Eye (tissue), 1 donor: ENCODE measurements at regions not wholly inside any gene's neighbourhood (a gene's known extent, or its start where the extent isn't known, plus 50 kb on each side); places are given as distances from the start of the nearest gene placed in this dataset.
"Not testable (repeated sequence)": the region's sequence is repeated elsewhere in the genome, so short reads cannot be mapped to it uniquely, and the experiment has no call there.

ENCODE experiments used
- DNase-seq: peaks from one replicate; pipeline ENCODE4 v3.0.0-alpha.2; 2015

GRCh38 chr17:16842346-16842745, 129.6 kb downstream of the TNFRSF13B start:
- not testable (repeated sequence) for DNase-seq

- DNase-seq: not testable (repeated sequence)
Observed at GRCh38 chr17:16841896-16842295, 130.0 kb downstream of the TNFRSF13B start.

DNA sequence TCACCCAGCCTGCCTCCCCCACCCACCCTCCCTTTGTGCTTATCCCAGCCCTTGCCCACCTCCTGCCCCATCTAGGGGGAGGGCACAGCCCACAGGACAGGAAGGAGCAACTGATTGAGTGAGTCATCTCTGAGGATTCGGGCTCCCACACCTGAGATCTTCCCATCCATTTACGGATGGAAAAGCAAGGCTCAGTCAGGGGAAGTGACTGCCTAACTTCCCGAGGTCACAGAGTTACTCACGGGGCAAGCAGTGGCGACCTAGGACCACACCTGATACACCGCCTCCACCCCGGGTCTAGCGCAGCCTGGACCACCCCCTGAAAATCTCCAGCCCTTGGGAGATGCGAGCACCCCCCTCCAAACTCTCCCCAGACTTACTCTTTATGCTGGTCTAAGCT, 131.7 kb downstream of the TNFRSF13B start:
- not testable (repeated sequence) for DNase-seq

DNA sequence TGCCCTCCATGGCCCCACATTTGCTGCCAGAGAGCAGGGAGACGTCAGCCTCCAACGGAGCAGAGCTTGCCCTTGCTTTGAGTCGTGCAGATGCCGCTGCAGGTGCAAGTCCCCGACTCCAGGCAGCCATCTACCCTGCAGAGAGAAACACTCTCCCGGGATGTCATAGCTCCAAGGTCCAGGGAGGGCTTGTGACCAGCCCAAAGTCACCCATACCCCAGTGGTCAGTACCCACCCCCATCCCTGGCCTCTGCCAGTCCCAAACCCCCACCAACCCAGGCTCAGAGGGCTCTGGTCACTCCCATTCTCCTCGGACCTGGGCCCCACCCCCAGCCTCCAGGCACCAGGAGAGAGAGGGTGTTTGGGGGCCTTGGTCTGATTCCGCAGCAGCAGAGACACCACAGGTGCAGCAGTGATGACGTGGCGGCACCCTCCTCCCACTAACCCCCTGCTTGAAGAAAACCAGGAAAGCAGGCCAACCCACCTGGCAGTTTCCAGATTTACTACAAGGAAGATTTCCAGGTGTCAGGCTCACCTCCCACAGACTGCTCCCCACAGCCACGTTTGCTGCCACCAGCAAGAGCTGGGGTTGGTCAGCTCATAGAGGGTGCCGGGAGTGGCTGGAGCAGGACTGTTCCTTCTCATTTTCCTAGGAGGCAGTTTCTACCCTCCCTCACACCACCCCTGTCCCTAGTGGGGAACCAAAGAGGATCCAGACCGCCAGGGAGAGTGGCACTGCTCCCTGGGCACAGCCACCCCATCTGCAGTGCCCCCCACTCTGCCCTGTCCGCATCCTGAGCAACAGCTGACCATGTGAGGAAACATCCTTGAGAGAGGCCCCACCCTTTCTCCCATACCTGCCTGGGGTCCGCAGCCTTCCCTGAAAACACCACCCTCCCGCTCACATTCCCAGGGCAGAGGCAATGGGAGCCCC, 132.4 kb downstream of the TNFRSF13B start:
- DNase-seq: not testable (repeated sequence)

DNA sequence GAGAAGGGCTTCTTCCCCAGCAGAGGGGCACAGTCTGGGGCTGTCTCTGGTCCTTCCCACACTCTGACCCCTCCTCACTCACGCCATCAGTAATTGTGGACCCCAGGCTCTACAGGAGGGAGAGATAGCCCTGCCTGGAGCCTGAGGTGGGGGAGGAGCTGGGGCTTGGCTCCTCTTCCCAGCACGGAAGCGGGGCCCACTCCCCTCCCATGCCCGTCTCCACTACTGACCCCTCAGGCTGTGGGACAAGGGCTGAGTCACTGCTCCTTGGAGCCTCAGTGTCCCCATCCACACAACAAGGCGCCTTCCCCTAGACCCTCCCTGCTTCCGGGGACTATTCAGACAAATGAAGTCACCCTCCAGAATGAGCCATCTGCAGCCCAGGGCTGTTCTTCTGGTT, 133.1 kb downstream of the TNFRSF13B start:
- not testable (repeated sequence) for DNase-seq

DNA sequence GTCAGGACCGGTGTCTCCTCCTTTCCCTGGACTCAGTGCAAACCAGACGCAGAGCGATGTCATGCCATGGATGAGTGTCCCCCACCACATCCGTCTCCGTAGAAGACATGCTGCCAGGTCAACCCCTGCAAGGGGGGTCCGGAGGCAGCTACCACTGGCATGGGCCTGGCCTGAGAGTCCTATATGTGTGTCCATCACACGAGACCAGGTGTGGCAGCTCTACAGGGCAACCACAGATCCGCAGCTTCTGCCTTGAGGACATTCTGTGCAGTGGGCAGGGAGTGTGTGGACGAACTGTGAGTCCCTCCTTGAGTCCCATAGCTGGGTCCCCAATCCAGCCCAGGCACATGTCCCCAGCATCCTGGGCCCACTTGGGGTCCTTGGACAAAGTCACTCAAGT, 133.6 kb downstream of the TNFRSF13B start:
- DNase-seq: not testable (repeated sequence)

GRCh38 chr17:16837468-16838266, 134.3 kb downstream of the TNFRSF13B start:
- DNase-seq: not testable (repeated sequence)

- not testable (repeated sequence) for DNase-seq
Observed at GRCh38 chr17:16836315-16836915, 135.5 kb downstream of the TNFRSF13B start.

GRCh38 chr17:16833517-16833916, 138.4 kb downstream of the TNFRSF13B start:
- DNase-seq: not testable (repeated sequence)

DNA sequence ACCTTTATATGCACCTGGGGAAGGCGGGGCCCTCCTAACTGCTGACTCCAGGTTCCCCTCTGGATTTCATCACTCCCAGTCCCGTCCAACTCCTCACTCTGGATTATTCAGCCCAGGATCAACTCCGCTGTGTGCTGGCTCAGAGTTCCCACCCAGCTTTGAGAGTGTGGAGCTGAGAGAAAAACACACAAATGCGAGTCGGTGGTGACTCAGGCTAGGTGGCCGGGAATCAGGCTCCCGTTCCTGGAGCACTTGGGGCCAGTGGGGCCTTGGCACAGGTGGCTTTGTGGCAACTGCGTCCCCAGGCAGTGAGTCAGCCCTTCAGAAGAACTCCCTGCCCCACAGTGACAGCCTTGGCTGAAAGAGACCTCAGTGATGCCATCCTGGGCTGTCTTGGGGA, 139.1 kb downstream of the TNFRSF13B start:
- not testable (repeated sequence) for DNase-seq

DNA sequence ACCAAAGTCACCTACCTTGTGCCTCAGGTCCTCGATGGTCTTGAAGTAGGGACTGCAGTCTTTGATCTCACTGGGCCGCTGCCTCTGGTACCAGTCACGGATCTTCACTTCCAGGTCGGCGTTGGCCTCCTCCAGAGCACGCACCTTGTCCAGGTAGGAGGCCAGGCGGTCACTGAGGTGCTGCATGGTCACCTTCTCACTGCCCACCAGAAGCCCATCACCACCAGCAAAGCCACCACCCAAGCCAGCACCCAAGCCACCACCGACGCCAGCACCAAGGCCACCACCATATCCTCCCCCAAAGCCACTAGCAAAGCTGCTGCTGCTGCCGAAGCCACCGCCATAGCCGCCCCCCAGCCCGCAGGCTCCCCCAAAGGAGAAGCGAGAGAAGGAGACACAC, 139.7 kb downstream of the TNFRSF13B start:
- DNase-seq: not testable (repeated sequence)

- DNase-seq: not testable (repeated sequence)
Observed at GRCh38 chr17:16830770-16831169, 140.7 kb downstream of the CCDC144A start.

- not testable (repeated sequence) for DNase-seq
Observed at GRCh38 chr17:16830219-16830618, 140.2 kb downstream of the CCDC144A start.
